B cell (primary cell): ENCODE measurements at regions not wholly inside any gene's neighbourhood (a gene's known extent, or its start where the extent isn't known, plus 50 kb on each side); places are given as distances from the start of the nearest gene placed in this dataset.

ENCODE experiments used
- ATAC-seq: fragments of 200-7000 bp; cut with Tn5 transposase; one replicate; pipeline ENCODE4 v1.10.0; 2021; ENCODE audit warnings: low read depth, mild to moderate bottlenecking, moderate number of reproducible peaks, moderate library complexity
- CTCF ChIA-PET: fragments of 350-600 bp; sonication (Branson Sonifier 250); formaldehyde crosslinking; loops from one replicate; lab custom pipeline; 2021; ENCODE audit warnings: antibody characterized with exemption, inconsistent platforms; lab: Charles Lee
- POLR2A ChIA-PET: fragments of 350-600 bp; sonication (Branson Sonifier 250); formaldehyde crosslinking; loops from one replicate; lab custom pipeline; 2021; ENCODE audit warnings: antibody characterized with exemption; lab: Charles Lee
- DNase-seq: peaks from one replicate; pipeline ENCODE4 v3.0.0; 2013
- H2AFZ ChIP-seq: 2 replicates; pipeline ENCODE4 v1.6.1; 2012; ENCODE audit warnings: mild to moderate bottlenecking, low read depth, low read length; ENCODE audit not compliant: insufficient read depth, poor library complexity, severe bottlenecking
- H3K27ac ChIP-seq, 2 donors: 1 replicate in 1 of 2; 2 replicates in 1 of 2; pipeline ENCODE4 v1.5.1; 2012 to 2013; ENCODE audit warnings: low read length in 2 of 2, mild to moderate bottlenecking in 2 of 2, moderate library complexity in 1 of 2
- H3K27me3 ChIP-seq, 4 experiments: fragments of 200-600 bp in 1 of 4; sonication (generic) in 1 of 4; replicated peaks in 1 of 4; 1 replicate in 2 of 4; 2 replicates in 2 of 4; pipeline versions ENCODE4 v1.6.1 to v1.7.0; 2013 to 2016; ENCODE audit warnings: low read length in 3 of 4, mild to moderate bottlenecking in 2 of 4, mixed read lengths in 1 of 4, moderate library complexity in 1 of 4; ENCODE audit not compliant: insufficient read depth in 4 of 4, control insufficient read depth in 3 of 4; ENCODE audit errors: control extremely low read depth in 1 of 4
- H3K36me3 ChIP-seq, 2 experiments: replicated peaks in 1 of 2; 1 replicate in 1 of 2; 2 replicates in 1 of 2; pipeline versions ENCODE4 v1.6.1 to v1.7.1; 2013; ENCODE audit warnings: low read length in 1 of 2; ENCODE audit not compliant: insufficient read depth in 2 of 2, control insufficient read depth in 1 of 2; ENCODE audit errors: control extremely low read depth in 1 of 2, extremely low read depth in 1 of 2
- H3K4me1 ChIP-seq, 2 donors: fragments of 200-600 bp in 1 of 2; sonication (generic) in 1 of 2; 1 replicate in 1 of 2; 2 replicates in 1 of 2; pipeline versions ENCODE4 v1.5.1 to v1.6.1; 2013 to 2017; ENCODE audit warnings: low read length in 2 of 2; ENCODE audit not compliant: control insufficient read depth in 2 of 2, insufficient read depth in 2 of 2
- H3K4me2 ChIP-seq: replicated peaks from 2 replicates; pipeline ENCODE3; 2012; ENCODE audit warnings: mild to moderate bottlenecking, low read depth, low read length; ENCODE audit not compliant: poor library complexity, severe bottlenecking
- H3K4me3 ChIP-seq, 5 experiments: fragments of 200-600 bp in 1 of 5; sonication (generic) in 1 of 5; 1 replicate in 3 of 5; 2 replicates in 2 of 5; pipeline versions ENCODE4 v1.5.1 to v1.7.0; 2011 to 2016; ENCODE audit warnings: low read length in 4 of 5, mild to moderate bottlenecking in 4 of 5, low read depth in 2 of 5, control low read depth in 1 of 5, moderate library complexity in 1 of 5; ENCODE audit not compliant: insufficient read depth in 1 of 5; ENCODE audit errors: control extremely low read depth in 1 of 5, extremely low read depth in 1 of 5
- H3K79me2 ChIP-seq: fragments of 200-600 bp; sonication (generic); one replicate; pipeline ENCODE4 v1.6.0; 2016; ENCODE audit warnings: low read length; ENCODE audit not compliant: control insufficient read depth, insufficient read depth
- H3K9ac ChIP-seq: fragments of 200-600 bp; sonication (generic); 2 replicates; pipeline ENCODE4 v1.6.1; 2017; ENCODE audit warnings: mild to moderate bottlenecking, low read length, moderate library complexity
- H3K9me3 ChIP-seq, 3 donors: one replicate each; pipeline versions ENCODE4 v1.6.1 to v1.7.1; 2013; ENCODE audit warnings: low read length in 2 of 3; ENCODE audit not compliant: control insufficient read depth in 2 of 3, insufficient read depth in 1 of 3; ENCODE audit errors: control extremely low read depth in 1 of 3
- H4K20me1 ChIP-seq: 2 replicates; pipeline ENCODE4 v1.6.0; 2012; ENCODE audit warnings: mild to moderate bottlenecking, low read length; ENCODE audit not compliant: insufficient read depth, control insufficient read depth, poor library complexity, severe bottlenecking
- H3K27ac Mint-ChIP-seq: one replicate; pipeline ENCODE4 v1.8.0; 2021; ENCODE audit warnings: mixed read lengths
- H3K27me3 Mint-ChIP-seq: one replicate; pipeline ENCODE4 v1.8.0; 2021; ENCODE audit warnings: mixed read lengths
- H3K4me1 Mint-ChIP-seq: one replicate; pipeline ENCODE4 v1.8.0; 2021; ENCODE audit warnings: mixed read lengths
- H3K4me3 Mint-ChIP-seq: one replicate; pipeline ENCODE4 v1.8.0; 2021; ENCODE audit warnings: mixed read lengths
- H3K9me3 Mint-ChIP-seq: one replicate; pipeline ENCODE4 v1.8.0; 2022; ENCODE audit warnings: mixed read lengths; ENCODE audit not compliant: insufficient read depth
- EZH2 ChIP-seq: IDR thresholded peaks from 2 replicates; pipeline ENCODE4 v1.6.1; 2012; ENCODE audit warnings: borderline replicate concordance, low read depth, mild to moderate bottlenecking, moderate library complexity, low read length; ENCODE audit not compliant: insufficient read depth, poor library complexity, severe bottlenecking
- WGBS: methylation state at CpG from one replicate; pipeline ENCODE4 v1.1.5; 2013; ENCODE audit warnings: missing lambda C conversion rate; ENCODE audit not compliant: insufficient coverage; 5-methylcytosine and 5-hydroxymethylcytosine counted together
- intact Hi-C: fragments of 100-400 bp; cut with micrococcal nuclease; formaldehyde crosslinking; loops from one replicate; pipeline ENCODE4 v1.10.0; 2022
- TF ChIP-seq, protein P1 (sequence below): fragments of 200-600 bp; IDR thresholded peaks from one replicate; pipeline ENCODE4 v1.8.0; 2022; ENCODE audit warnings: antibody characterized with exemption, mild to moderate bottlenecking

DNA sequence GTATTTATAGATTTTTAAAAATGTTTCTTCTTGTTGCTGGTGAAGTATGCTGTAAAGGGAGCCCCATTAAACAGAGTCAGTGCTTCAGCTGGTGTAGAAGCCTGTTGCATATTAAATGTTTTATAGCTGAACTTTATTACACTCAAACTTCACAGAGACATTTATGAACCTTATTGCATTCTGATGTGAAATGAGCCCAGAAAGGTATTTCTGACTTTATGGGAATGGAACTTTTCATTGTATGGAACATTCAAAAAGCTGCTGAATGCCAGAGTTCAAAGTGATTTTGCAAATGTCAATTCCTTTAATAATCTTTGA, 329.3 kb upstream of the RASGRP1 start:
- Histone ChIP-seq H2AFZ (no peak overlapping the region), H3K36me3 (no peaks in the 10 kb centered on the region), H3K4me1 (no peaks in the 10 kb centered on the region), H3K79me2 (no peaks in the 10 kb centered on the region), H3K27me3 (no peaks in the 10 kb centered on the region), H3K9me3 (no peaks in the 10 kb centered on the region), H3K27ac (no peak overlapping the region), H3K4me2 (no peak overlapping the region), H4K20me1 (no peaks in the 10 kb centered on the region), H3K4me3 (no peak overlapping the region), H3K9ac (no peak overlapping the region)
- Mint-ChIP-seq H3K4me3 (no peak overlapping the region), H3K27me3 (peaks cover 11% of the 10 kb centered on the region), H3K27ac (no peak overlapping the region), H3K9me3 (no peaks in the 10 kb centered on the region), H3K4me1 (no peaks in the 10 kb centered on the region)
- ATAC-seq (no peak), DNase-seq (no peak)
- ChIA-PET POLR2A (no interaction called here), CTCF (no interaction called here)
- intact Hi-C loops, result no loop called here
- no peak for TF ChIP-seq EZH2
- TF ChIP-seq, protein P1, sequence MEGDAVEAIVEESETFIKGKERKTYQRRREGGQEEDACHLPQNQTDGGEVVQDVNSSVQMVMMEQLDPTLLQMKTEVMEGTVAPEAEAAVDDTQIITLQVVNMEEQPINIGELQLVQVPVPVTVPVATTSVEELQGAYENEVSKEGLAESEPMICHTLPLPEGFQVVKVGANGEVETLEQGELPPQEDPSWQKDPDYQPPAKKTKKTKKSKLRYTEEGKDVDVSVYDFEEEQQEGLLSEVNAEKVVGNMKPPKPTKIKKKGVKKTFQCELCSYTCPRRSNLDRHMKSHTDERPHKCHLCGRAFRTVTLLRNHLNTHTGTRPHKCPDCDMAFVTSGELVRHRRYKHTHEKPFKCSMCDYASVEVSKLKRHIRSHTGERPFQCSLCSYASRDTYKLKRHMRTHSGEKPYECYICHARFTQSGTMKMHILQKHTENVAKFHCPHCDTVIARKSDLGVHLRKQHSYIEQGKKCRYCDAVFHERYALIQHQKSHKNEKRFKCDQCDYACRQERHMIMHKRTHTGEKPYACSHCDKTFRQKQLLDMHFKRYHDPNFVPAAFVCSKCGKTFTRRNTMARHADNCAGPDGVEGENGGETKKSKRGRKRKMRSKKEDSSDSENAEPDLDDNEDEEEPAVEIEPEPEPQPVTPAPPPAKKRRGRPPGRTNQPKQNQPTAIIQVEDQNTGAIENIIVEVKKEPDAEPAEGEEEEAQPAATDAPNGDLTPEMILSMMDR, result no peak

DNA sequence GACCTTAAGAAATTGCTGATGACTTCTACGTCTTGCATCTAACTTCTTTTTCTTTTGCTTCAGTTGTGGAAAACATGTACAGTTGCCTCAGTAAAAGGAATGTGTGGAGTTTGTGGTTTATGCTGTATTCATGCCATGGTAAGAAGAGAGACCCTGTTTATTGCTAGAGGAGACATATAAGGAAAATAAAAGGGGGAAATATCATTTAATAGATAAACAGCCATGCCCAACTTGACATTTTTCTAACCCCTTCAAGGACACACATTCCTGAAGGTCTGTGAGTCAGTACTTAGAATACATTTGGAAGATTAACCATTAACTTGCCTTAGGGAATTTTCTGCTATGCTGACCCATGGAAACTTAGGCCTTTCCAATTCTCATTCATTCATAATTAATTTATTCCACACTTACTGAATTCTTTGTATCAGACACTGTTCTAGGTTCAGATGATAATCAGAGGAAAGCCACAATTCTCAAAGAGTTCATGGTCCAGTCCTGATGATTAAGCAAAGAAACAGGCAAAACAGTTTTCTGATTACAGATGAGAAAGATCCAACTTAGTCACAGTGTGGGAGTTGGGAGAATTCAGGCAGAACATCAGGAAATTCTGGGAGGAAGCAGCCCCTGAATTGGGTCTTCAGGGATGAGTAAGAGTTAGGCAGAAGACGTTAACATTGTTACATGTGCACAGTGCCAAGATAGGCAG, 329.8 kb upstream of the RASGRP1 start:
- H3K36me3 ChIP-seq, result no peaks in the 10 kb centered on the region
- POLR2A ChIA-PET, result no interaction called here
- Mint-ChIP-seq H3K4me3 (no peak overlapping the region), H3K4me1 (no peaks in the 10 kb centered on the region), H3K9me3 (no peaks in the 10 kb centered on the region), H3K27me3 (peaks cover 11% of the 10 kb centered on the region), H3K27ac (no peak overlapping the region)
- ATAC-seq (no peak), DNase-seq (no peak)
- H2AFZ ChIP-seq, result no peak overlapping the region
- intact Hi-C loops, result no loop called here
- no peak for TF ChIP-seq EZH2
- TF ChIP-seq, protein P1, result no peak
- H3K4me1 ChIP-seq, result no peaks in the 10 kb centered on the region
- H3K79me2 ChIP-seq, result no peaks in the 10 kb centered on the region
- CTCF ChIA-PET, result no interaction called here
- H3K27me3 ChIP-seq, result no peaks in the 10 kb centered on the region
- 50% methylated on average over 1 of the region's 2 CpGs for WGBS
- no peaks in the 10 kb centered on the region for H3K9me3 ChIP-seq
- H3K27ac ChIP-seq, result no peak overlapping the region
- no peak overlapping the region for H3K4me2 ChIP-seq
- H3K9ac ChIP-seq, result no peak overlapping the region
- H3K4me3 ChIP-seq, result no peak overlapping the region
- no peaks in the 10 kb centered on the region for H4K20me1 ChIP-seq
